ENCODE measurements at regions not wholly inside any gene's neighbourhood (a gene's known extent, or its start where the extent isn't known, plus 50 kb on each side); places are given as distances from the start of the nearest gene placed in this dataset.
"Not testable (repeated sequence)": the region's sequence is repeated elsewhere in the genome, so short reads cannot be mapped to it uniquely, and the experiment has no call there.

DNA sequence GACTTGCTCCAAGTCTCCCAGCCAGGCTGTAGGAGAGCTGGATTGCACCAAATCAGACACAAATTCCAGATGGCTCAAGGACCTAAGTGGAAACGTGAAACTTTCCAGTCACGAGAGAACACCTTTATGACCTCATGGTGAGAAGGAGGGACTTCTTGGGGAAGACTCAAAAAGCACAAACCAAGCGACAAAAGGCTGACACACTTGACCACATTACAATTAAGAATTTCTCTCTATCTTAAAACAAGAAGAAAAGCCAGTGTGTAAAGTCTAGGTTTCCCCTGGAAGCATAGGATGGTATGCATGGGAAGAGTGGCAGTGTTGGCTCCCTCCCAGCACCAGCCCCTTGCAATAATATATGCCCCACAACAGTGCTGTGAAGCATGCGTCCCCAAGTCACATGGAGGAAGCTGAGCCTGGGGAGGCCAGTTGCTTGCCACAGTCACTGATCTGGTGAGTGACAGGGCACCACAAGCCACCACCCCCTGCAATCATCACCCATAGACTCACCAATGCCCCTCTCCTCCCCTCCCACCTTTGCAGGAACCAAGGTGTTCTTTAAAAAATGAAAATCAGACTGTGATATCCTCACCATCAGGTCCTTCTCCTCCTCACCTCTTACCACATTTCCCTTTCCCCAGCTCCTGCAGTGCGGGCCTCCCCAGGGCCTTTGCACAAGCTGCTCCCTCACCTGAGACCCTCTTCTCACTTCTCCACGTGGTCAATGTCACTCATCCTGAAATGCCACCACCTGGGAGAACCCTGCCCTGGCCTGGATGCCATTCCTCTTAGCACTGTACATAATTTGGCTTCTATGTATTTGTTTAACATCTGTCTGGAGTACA is 188.7 kb downstream of the BCL2L11 start:
- in situ Hi-C loops (cut with HindIII; ENCODE audit: low pct_unique_long_range_greater_than_20kb, low sequenced_read_pairs); H3K9me3 ChIP-seq (ENCODE audit: control insufficient read depth, insufficient read depth, low read depth, low read length); CTCF ChIA-PET; H3K4me1 ChIP-seq (ENCODE audit: control insufficient read depth, insufficient read depth, low read length); H3K4me3 ChIP-seq (ENCODE audit: low read depth in 2 of 2, low read length in 2 of 2); H3K27me3 ChIP-seq (ENCODE audit: control insufficient read depth, insufficient read depth, low read length); POLR2A ChIA-PET; H3K36me3 ChIP-seq (ENCODE audit: control insufficient read depth, insufficient read depth, low read length); H3K27ac ChIP-seq (ENCODE audit: low read length); ATAC-seq; BruUV-seq (replicated peaks); intact Hi-C loops (cut with micrococcal nuclease; ENCODE audit: unreplicated experiment); DNase-seq (ENCODE audit: low read depth, low spot score): not testable (repeated sequence)

DNA sequence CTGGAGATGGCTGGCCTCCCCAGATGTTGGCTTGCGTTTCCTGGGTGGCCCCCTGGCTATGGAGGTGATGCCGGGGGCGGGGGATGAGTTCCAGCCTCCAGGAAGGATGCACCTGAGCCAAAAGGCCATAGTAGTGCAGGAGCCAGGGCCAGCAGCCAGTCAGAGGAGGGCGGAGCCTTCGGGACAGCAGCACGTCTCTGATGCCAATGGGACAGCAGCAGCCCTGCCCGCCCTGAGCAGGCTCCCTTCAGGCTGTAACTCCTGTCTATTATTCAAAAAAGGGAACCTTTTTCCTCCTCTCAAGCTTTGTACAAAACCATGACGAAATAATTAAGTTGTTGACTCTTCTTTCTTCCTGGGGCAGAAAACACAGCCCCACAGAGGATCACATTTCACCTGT is 189.7 kb downstream of the BCL2L11 start:
- BruUV-seq (replicated peaks); DNase-seq (ENCODE audit: low read depth, low spot score); CTCF ChIA-PET; intact Hi-C loops (cut with micrococcal nuclease; ENCODE audit: unreplicated experiment); H3K27ac ChIP-seq (ENCODE audit: low read length); H3K9me3 ChIP-seq (ENCODE audit: control insufficient read depth, insufficient read depth, low read depth, low read length); H3K27me3 ChIP-seq (ENCODE audit: control insufficient read depth, insufficient read depth, low read length); H3K4me1 ChIP-seq (ENCODE audit: control insufficient read depth, insufficient read depth, low read length); H3K36me3 ChIP-seq (ENCODE audit: control insufficient read depth, insufficient read depth, low read length); in situ Hi-C loops (cut with HindIII; ENCODE audit: low pct_unique_long_range_greater_than_20kb, low sequenced_read_pairs); H3K4me3 ChIP-seq (ENCODE audit: low read depth in 2 of 2, low read length in 2 of 2); ATAC-seq; POLR2A ChIA-PET: not testable (repeated sequence)

GRCh38 chr2:111311568-111311967 is 190.9 kb downstream of the BCL2L11 start:
- in situ Hi-C loops (cut with HindIII; ENCODE audit: low pct_unique_long_range_greater_than_20kb, low sequenced_read_pairs); H3K27ac ChIP-seq (ENCODE audit: low read length); POLR2A ChIA-PET; BruUV-seq (replicated peaks); intact Hi-C loops (cut with micrococcal nuclease; ENCODE audit: unreplicated experiment); H3K27me3 ChIP-seq (ENCODE audit: control insufficient read depth, insufficient read depth, low read length); H3K4me3 ChIP-seq (ENCODE audit: low read depth in 2 of 2, low read length in 2 of 2); ATAC-seq; H3K4me1 ChIP-seq (ENCODE audit: control insufficient read depth, insufficient read depth, low read length); H3K36me3 ChIP-seq (ENCODE audit: control insufficient read depth, insufficient read depth, low read length); DNase-seq (ENCODE audit: low read depth, low spot score); CTCF ChIA-PET; H3K9me3 ChIP-seq (ENCODE audit: control insufficient read depth, insufficient read depth, low read depth, low read length): not testable (repeated sequence)

DNA sequence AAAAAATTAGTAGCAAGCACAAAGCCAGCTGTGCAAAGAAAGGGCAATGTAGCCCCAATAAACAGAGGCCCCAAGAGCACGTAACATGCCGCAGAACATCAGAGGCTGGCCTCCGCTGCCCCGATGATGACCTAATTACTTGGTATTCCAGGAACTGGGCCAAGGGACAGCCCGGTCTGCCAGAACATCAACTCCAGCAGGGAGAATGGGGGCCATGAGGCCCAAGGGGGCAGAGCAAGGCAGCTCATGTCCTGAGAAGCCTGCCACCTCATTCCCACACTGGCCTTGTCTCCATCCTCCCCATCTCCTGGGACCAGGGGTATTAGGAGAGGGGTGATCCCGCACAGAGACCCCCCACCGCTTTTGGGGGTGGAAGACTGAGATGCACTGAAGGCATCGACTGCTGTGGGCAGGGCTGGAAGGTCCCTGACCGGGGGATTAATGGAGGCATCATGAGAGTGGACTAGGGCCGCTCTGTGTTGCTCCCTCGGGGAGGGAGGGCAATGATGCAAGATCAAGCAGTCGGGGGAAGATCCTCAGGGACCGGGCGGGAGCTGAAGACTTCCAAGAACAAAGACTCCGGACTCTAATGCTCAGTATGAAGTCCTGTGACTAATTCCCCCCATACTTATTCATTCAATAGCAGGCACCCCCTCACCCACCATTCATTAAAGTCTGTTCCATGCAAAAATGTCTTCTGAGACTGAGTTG is 192.3 kb downstream of the BCL2L11 start:
- H3K4me1 ChIP-seq (ENCODE audit: control insufficient read depth, insufficient read depth, low read length); POLR2A ChIA-PET; H3K36me3 ChIP-seq (ENCODE audit: control insufficient read depth, insufficient read depth, low read length); ATAC-seq; DNase-seq (ENCODE audit: low read depth, low spot score); H3K27ac ChIP-seq (ENCODE audit: low read length); BruUV-seq (replicated peaks); in situ Hi-C loops (cut with HindIII; ENCODE audit: low pct_unique_long_range_greater_than_20kb, low sequenced_read_pairs); CTCF ChIA-PET; H3K27me3 ChIP-seq (ENCODE audit: control insufficient read depth, insufficient read depth, low read length); intact Hi-C loops (cut with micrococcal nuclease; ENCODE audit: unreplicated experiment); H3K9me3 ChIP-seq (ENCODE audit: control insufficient read depth, insufficient read depth, low read depth, low read length); H3K4me3 ChIP-seq (ENCODE audit: low read depth in 2 of 2, low read length in 2 of 2): not testable (repeated sequence)

DNA sequence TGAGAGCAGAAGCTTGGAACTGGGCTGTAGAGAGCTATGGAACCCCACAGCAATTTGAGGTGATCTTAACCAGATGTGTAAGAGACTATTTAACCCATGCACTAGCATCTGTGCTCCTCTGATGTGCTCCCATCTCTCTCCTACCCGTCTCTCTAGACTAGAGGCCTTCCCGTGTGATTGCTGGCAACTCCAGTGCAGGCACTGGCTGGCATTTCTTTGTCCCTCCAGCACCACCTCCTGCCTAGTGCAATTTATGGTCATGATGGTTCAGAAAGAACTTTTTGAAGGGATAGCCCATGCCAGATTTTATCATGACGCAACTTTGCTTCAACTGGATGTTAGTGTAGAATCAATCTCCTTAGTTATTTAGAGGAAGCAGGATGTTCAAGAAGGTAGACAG is 193.0 kb downstream of the BCL2L11 start:
- CTCF ChIA-PET; POLR2A ChIA-PET; in situ Hi-C loops (cut with HindIII; ENCODE audit: low pct_unique_long_range_greater_than_20kb, low sequenced_read_pairs); DNase-seq (ENCODE audit: low read depth, low spot score); H3K9me3 ChIP-seq (ENCODE audit: control insufficient read depth, insufficient read depth, low read depth, low read length); H3K27me3 ChIP-seq (ENCODE audit: control insufficient read depth, insufficient read depth, low read length); H3K4me3 ChIP-seq (ENCODE audit: low read depth in 2 of 2, low read length in 2 of 2); intact Hi-C loops (cut with micrococcal nuclease; ENCODE audit: unreplicated experiment); H3K4me1 ChIP-seq (ENCODE audit: control insufficient read depth, insufficient read depth, low read length); H3K27ac ChIP-seq (ENCODE audit: low read length); BruUV-seq (replicated peaks); H3K36me3 ChIP-seq (ENCODE audit: control insufficient read depth, insufficient read depth, low read length); ATAC-seq: not testable (repeated sequence)

DNA sequence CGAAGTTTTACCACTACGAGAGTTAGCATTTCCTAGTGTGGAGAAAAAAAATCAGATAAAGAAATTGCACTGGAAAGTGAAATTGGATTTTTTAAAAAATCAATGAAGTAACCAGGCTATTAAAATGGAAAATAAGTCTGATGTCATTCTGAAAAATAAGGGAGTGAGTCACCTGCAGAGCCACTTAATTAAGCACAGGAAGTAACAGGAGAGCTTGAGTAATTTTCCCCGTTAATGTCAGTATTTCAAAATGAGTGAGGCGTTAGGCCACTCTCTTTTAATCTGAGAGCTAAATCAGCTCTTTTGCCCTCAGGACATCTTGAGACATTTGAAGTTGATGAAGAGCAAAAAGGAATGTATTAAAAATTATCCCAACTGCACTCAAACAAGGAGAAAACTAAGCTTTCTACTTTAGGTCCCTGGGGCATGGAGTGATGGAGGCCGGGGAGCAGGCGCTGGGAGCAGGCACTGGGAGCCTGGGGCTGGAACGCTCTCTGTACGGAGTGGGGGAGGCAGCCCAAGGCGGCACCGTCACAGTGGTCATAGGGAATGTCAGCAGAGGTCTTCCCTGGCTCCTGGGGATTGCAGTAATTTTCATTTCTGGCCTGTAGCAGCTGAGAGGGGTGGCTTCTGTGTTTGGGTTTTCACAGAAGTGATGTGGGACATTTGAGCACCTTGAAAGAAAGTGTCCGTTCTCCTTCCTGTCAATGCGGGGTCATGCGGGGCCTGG is 194.6 kb downstream of the BCL2L11 start:
- H3K36me3 ChIP-seq (ENCODE audit: control insufficient read depth, insufficient read depth, low read length); H3K27me3 ChIP-seq (ENCODE audit: control insufficient read depth, insufficient read depth, low read length); DNase-seq (ENCODE audit: low read depth, low spot score); BruUV-seq (replicated peaks); CTCF ChIA-PET; intact Hi-C loops (cut with micrococcal nuclease; ENCODE audit: unreplicated experiment); H3K4me1 ChIP-seq (ENCODE audit: control insufficient read depth, insufficient read depth, low read length); H3K27ac ChIP-seq (ENCODE audit: low read length); POLR2A ChIA-PET; ATAC-seq; H3K9me3 ChIP-seq (ENCODE audit: control insufficient read depth, insufficient read depth, low read depth, low read length); H3K4me3 ChIP-seq (ENCODE audit: low read depth in 2 of 2, low read length in 2 of 2); in situ Hi-C loops (cut with HindIII; ENCODE audit: low pct_unique_long_range_greater_than_20kb, low sequenced_read_pairs): not testable (repeated sequence)

DNA sequence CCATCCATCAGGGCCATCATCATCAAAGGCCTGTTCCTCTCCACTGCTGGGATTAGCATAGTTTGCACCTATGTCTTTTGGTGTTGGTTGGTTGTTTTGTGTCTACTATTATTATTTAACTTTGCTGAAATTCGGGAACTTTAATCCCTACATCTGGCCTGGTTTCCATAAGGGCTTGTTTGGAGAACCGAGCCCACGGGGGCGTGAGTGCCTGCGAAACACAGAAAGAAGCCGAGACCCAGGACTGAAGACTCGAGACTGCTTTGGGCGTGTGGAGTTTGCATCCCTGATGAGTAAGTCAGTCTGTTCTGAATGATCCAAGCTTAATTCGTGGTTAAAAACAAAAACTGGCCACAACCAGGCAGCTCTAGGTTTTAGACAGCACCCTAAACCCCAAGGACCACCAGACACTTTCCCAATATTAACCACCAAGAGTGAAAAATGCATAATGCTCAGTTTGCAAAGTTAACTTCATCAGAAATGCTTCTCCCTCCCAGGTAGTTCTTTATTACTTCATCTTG is 195.6 kb downstream of the BCL2L11 start:
- H3K9me3 ChIP-seq (ENCODE audit: control insufficient read depth, insufficient read depth, low read depth, low read length); ATAC-seq; BruUV-seq (replicated peaks); DNase-seq (ENCODE audit: low read depth, low spot score); H3K4me3 ChIP-seq (ENCODE audit: low read depth in 2 of 2, low read length in 2 of 2); H3K27me3 ChIP-seq (ENCODE audit: control insufficient read depth, insufficient read depth, low read length); H3K4me1 ChIP-seq (ENCODE audit: control insufficient read depth, insufficient read depth, low read length); intact Hi-C loops (cut with micrococcal nuclease; ENCODE audit: unreplicated experiment); H3K27ac ChIP-seq (ENCODE audit: low read length); CTCF ChIA-PET; POLR2A ChIA-PET; in situ Hi-C loops (cut with HindIII; ENCODE audit: low pct_unique_long_range_greater_than_20kb, low sequenced_read_pairs); H3K36me3 ChIP-seq (ENCODE audit: control insufficient read depth, insufficient read depth, low read length): not testable (repeated sequence)
